ENCODE measurements at regions not wholly inside any gene's neighbourhood (a gene's known extent, or its start where the extent isn't known, plus 50 kb on each side); places are given as distances from the start of the nearest gene placed in this dataset.

GRCh38 chr4:71229477-71230270 is 109.1 kb upstream of the SLC4A4 start:
- TF ChIP-seq CEBPB (IDR thresholded peaks at IDR 0.05) (no peak), TCF12 (IDR thresholded peaks at IDR 0.05; ENCODE audit: low read depth) (no peak), RAD21 (IDR thresholded peaks at IDR 0.05; ENCODE audit: low read depth) (peak; percentile 61), REST (IDR thresholded peaks at IDR 0.05; ENCODE audit: low read depth) (no peak), FOXM1 (IDR thresholded peaks at IDR 0.05; ENCODE audit: borderline replicate concordance, low read depth) (no peak)

DNA sequence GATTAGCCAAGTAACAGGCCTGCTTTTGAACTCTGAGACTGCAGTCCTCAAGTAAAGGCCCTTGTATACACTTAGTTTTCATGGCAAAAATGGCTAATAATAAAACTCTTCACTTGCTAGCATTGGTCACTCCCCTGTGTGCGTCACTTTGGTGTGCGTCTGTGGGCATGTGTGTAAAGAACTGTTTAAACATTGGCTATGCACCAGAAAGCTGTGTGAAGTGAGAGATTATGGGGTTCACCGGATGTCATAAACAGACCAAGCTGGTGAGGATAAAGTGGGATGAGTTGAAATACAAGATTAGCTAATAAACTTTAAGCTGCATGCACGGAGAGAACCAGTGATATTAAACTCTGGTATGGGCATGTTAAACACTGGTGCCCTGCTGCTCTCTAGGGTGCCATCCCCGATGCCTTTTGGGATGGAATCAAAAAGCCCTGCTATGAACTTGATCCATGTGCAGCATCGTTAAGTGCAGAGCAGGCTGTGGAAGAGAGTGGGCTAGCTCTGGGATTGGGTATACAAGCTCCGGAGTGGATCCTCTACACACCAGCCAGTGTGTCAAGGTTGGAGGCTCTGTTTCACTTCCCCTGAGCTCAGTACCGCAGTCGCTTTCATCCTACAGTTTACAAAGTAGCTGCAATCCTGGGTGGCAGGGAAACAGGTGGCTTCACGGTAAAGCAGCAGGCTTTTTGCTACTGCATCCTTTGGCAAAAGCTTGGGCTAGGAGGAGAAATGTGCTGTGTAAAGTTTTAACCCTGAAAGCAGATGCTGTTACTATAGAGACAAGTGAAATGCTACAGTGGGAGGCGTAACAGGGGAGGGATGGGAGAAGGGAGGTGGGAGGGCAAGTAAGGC is 108.3 kb upstream of the SLC4A4 start:
- TF ChIP-seq EGR1 (IDR thresholded peaks at IDR 0.05) (no peak), MAX (IDR thresholded peaks at IDR 0.05) (no peak), ZBTB7A (IDR thresholded peaks at IDR 0.05; ENCODE audit: low read depth) (no peak), NFIC (IDR thresholded peaks at IDR 0.05) (no peak), TAF1 (IDR thresholded peaks at IDR 0.05; ENCODE audit: low read depth) (no peak), EP300 (IDR thresholded peaks at IDR 0.05; ENCODE audit: borderline replicate concordance) (no peak), YY1 (IDR thresholded peaks at IDR 0.05; ENCODE audit: low read depth) (no peak), CREB1 (IDR thresholded peaks at IDR 0.05; ENCODE audit: low read depth) (no peak), RAD21 (IDR thresholded peaks at IDR 0.05; ENCODE audit: low read depth) (no peak), REST (IDR thresholded peaks at IDR 0.05; ENCODE audit: low read depth) (no peak), TEAD4 (IDR thresholded peaks at IDR 0.05) (no peak), FOXM1 (IDR thresholded peaks at IDR 0.05; ENCODE audit: borderline replicate concordance, low read depth) (no peak), CEBPB (IDR thresholded peaks at IDR 0.05) (no peak), TCF12 (IDR thresholded peaks at IDR 0.05; ENCODE audit: low read depth) (no peak)
- TF ChIP-seq, protein P1, sequence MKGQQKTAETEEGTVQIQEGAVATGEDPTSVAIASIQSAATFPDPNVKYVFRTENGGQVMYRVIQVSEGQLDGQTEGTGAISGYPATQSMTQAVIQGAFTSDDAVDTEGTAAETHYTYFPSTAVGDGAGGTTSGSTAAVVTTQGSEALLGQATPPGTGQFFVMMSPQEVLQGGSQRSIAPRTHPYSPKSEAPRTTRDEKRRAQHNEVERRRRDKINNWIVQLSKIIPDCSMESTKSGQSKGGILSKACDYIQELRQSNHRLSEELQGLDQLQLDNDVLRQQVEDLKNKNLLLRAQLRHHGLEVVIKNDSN (IDR thresholded peaks at IDR 0.05): no peak

DNA sequence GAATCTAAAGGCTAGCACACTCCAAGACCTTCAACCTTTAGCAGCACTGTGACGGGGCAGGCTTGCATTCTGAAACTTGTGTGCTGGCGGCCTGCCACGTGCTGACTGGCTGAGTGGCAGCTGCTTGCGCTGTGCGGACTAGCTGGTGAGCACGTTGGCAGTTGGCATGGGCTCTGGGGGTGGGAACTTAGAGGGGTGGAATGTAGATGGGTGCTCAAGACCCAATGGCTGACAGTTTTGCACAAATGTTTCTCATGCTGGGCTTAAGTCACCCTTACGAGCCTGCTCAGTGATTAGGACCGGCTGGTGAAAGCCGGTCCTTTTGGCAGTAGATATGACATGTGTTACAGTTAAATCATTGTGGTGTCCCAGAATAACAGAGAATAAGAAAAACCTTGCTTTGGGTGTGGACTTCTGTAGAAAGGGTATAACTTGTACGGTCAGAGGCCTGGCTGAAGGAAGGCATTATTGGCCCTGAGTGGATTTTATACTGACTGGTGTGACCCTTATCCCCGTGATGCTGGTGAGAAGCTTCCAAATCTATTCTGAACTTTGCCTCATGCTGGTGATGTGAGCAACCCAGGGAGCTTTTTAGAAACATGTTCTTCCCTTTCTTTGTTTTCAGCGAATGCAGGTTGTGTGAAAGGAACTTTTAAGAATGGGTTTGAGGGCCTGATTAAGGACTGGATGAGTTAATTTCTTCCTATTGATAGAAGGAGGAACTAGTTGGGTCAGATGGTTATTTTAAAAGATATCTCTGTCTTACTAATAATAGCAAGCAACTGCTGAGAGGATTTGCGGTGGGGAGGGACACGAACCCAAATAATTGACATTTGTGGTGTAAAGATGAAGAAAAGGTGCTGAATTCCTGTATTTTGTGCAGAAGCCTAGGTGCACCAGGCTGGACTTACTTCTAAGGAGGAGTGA is 107.4 kb upstream of the SLC4A4 start:
- TF ChIP-seq TCF12 (IDR thresholded peaks at IDR 0.05; ENCODE audit: low read depth) (no peak), ZBTB7A (IDR thresholded peaks at IDR 0.05; ENCODE audit: low read depth) (no peak), MAX (IDR thresholded peaks at IDR 0.05) (no peak), NFIC (IDR thresholded peaks at IDR 0.05) (no peak), CEBPB (IDR thresholded peaks at IDR 0.05) (no peak), REST (IDR thresholded peaks at IDR 0.05; ENCODE audit: low read depth) (no peak), TEAD4 (IDR thresholded peaks at IDR 0.05) (no peak), FOXM1 (IDR thresholded peaks at IDR 0.05; ENCODE audit: borderline replicate concordance, low read depth) (no peak), EP300 (IDR thresholded peaks at IDR 0.05; ENCODE audit: borderline replicate concordance) (no peak), CREB1 (IDR thresholded peaks at IDR 0.05; ENCODE audit: low read depth) (no peak), YY1 (IDR thresholded peaks at IDR 0.05; ENCODE audit: low read depth) (no peak), TAF1 (IDR thresholded peaks at IDR 0.05; ENCODE audit: low read depth) (no peak), RAD21 (IDR thresholded peaks at IDR 0.05; ENCODE audit: low read depth) (no peak), EGR1 (IDR thresholded peaks at IDR 0.05) (no peak)
- TF ChIP-seq, protein P1 (IDR thresholded peaks at IDR 0.05): no peak
